ENCODE measurements at regions not wholly inside any gene's neighbourhood (a gene's known extent, or its start where the extent isn't known, plus 50 kb on each side); places are given as distances from the start of the nearest gene placed in this dataset.

DNA sequence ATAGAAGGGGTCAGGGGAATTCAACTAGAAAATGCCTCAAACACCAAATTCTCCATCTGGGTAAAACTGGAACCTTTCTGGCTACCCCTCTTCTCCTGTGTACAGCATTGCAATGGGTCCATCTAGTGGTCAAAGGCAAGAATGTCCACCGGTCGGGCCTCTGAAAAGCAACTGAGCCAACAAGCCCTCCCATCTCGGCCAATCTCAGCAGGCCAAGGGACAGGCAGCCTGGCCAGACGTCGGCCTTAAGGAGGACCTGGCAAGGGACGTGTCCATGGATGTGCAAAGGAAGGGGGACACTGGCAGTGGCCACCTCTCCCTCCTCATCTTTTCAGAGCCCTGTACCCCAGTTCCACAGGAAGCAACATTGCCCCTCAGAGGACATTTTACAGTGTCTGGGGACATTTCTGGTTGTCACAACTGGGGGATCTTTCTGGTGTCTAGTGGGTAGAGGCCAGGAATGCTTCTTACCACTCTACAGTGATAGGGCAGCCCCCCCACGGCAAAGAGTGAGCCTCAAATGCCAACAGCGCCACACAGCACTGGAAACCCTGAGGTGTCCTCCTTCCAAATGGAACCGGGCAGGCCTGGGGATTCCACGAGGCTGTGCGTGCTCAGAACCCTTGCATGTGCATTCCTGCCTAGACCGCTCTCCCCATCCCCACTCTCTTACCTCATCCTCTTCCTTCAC is 99.8 kb upstream of the FOXA2 start:
- no peaks in the 10 kb centered on the region for H3K79me1 ChIP-seq (ENCODE audit: low read depth in 1 of 2, low read length in 2 of 2)
- in situ Hi-C loops (cut with MboI; ENCODE audit: low sequenced_read_pairs) (no loop called here), intact Hi-C loops (cut with micrococcal nuclease) (loop anchor here (1.0 to 5.0 kb wide), 4 partner anchors 231 to 967 kb away; no protein-coding TSS in a partner anchor), dilution Hi-C loops (cut with HindIII; ENCODE audit: low sequenced_read_pairs, unreplicated experiment) (loop anchor here (10.0 kb wide), 1 partner anchor 339 kb away; no protein-coding TSS in a partner anchor)
- no peaks in the 10 kb centered on the region for H3K9me1 ChIP-seq (ENCODE audit: insufficient read depth, low read length)
- peak overlapping the region in 1 of 2 experiments; percentile 3; a peak in 1 of 4 replicates for H4K8ac ChIP-seq (ENCODE audit: low read depth in 2 of 2, low read length in 2 of 2)
- no peak overlapping the region for H3K23ac ChIP-seq (ENCODE audit: low read depth, low read length)
- H2AK5ac ChIP-seq (ENCODE audit: low read depth, low read length): no peak overlapping the region
- CTCF ChIA-PET: interaction anchor here (0.6 to 1.3 kb wide), 5 partner anchors 185 to 659 kb away, joined by 3 to 6 read pairs (median 3); no protein-coding TSS in a partner anchor
- no peak overlapping the region for H3K4me2 ChIP-seq (ENCODE audit: low read depth, low read length)
- H3K18ac ChIP-seq (ENCODE audit: low read depth, low read length): no peak overlapping the region
- POLR2A ChIA-PET (ENCODE audit: unreplicated experiment): no interaction called here
- no peak overlapping the region for H4K91ac ChIP-seq (ENCODE audit: insufficient read depth, low read depth, low read length)
- H2BK20ac ChIP-seq (ENCODE audit: low read depth, low read length): no peak overlapping the region
- TF ChIP-seq MAZ (IDR thresholded peaks at IDR 0.05; ENCODE audit: borderline replicate concordance, low read depth, low read length) (0 out of 2 replicates have a peak, but pooled peaks have one; percentile 17), RCOR1 (IDR thresholded peaks at IDR 0.05; ENCODE audit: insufficient replicate concordance, low read length) (no peak), BHLHE40 (IDR thresholded peaks at IDR 0.05; ENCODE audit: low read depth, low read length) (no peak), RAD21 (IDR thresholded peaks at IDR 0.05; ENCODE audit: low read length) (peak; percentile 86), RFX5 (IDR thresholded peaks at IDR 0.05; ENCODE audit: low read depth, low read length) (no peak), SMC3 (IDR thresholded peaks at IDR 0.05; ENCODE audit: low read depth, low read length) (peak; percentile 66; the same call in 1 of the 2 replicates), USF2 (IDR thresholded peaks at IDR 0.05; ENCODE audit: low read depth, low read length) (no peak), POLR2A (IDR thresholded peaks at IDR 0.05; ENCODE audit: low read depth, low read length) (no peak), FOS (IDR thresholded peaks at IDR 0.05; ENCODE audit: low read depth, low read length) (no peak), NFE2L2 (IDR thresholded peaks at IDR 0.05; ENCODE audit: low read depth, low read length) (no peak)
- TF ChIP-seq, protein P1, sequence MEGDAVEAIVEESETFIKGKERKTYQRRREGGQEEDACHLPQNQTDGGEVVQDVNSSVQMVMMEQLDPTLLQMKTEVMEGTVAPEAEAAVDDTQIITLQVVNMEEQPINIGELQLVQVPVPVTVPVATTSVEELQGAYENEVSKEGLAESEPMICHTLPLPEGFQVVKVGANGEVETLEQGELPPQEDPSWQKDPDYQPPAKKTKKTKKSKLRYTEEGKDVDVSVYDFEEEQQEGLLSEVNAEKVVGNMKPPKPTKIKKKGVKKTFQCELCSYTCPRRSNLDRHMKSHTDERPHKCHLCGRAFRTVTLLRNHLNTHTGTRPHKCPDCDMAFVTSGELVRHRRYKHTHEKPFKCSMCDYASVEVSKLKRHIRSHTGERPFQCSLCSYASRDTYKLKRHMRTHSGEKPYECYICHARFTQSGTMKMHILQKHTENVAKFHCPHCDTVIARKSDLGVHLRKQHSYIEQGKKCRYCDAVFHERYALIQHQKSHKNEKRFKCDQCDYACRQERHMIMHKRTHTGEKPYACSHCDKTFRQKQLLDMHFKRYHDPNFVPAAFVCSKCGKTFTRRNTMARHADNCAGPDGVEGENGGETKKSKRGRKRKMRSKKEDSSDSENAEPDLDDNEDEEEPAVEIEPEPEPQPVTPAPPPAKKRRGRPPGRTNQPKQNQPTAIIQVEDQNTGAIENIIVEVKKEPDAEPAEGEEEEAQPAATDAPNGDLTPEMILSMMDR (conservative IDR thresholded peaks at IDR 0.05; ENCODE audit: low read depth, low read length): peak; percentile 91
- H3K9ac ChIP-seq (ENCODE audit: low read depth, low read length): no peak overlapping the region
- no peak overlapping the region for H3K27ac ChIP-seq (ENCODE audit: insufficient read depth, low read length)
- no peaks in the 10 kb centered on the region for H4K20me1 ChIP-seq (ENCODE audit: insufficient read depth, low read length)
- H2BK5ac ChIP-seq (ENCODE audit: low read depth, low read length, poor library complexity, severe bottlenecking): no peak overlapping the region
- no peak overlapping the region for H3K56ac ChIP-seq (ENCODE audit: extremely low read depth, insufficient read depth, low read length)
- BruUV-seq (replicated peaks): no TSS peak
- no peak overlapping the region for H2BK15ac ChIP-seq (ENCODE audit: low read depth, low read length)
- peak overlapping the region; percentile 79 for H2AFZ ChIP-seq (replicated peaks; ENCODE audit: low read length, poor library complexity)
- no peaks in the 10 kb centered on the region for H3K36me3 ChIP-seq (ENCODE audit: control insufficient read depth, insufficient read depth, low read length)
- H3K14ac ChIP-seq (replicated peaks; ENCODE audit: low read depth, low read length): no peak overlapping the region
- DNase-seq (peak; percentile 67), ATAC-seq (ENCODE audit: low read depth) (peak; percentile 92)
- H3K4ac ChIP-seq (ENCODE audit: low read depth, low read length): no peak overlapping the region
- no peak overlapping the region for H2BK120ac ChIP-seq (ENCODE audit: low read depth, low read length)
- 40% methylated on average over 3 of the region's 12 CpGs; no CpG with 5 or more reads in 1 of the 2 experiments for WGBS, 2 experiments (ENCODE audit: extremely low coverage in 2 of 2, insufficient read length in 1 of 2)
- no peaks in the 10 kb centered on the region for H3K27me3 ChIP-seq (ENCODE audit: control insufficient read depth, insufficient read depth, low read length)
- no peak overlapping the region for H3K4me3 ChIP-seq (ENCODE audit: insufficient read depth, low read depth, low read length)
- peak overlapping the region; percentile 37 for H2AK9ac ChIP-seq (replicated peaks; ENCODE audit: low read depth, low read length, poor library complexity)
- no peaks in the 10 kb centered on the region for H3K4me1 ChIP-seq (ENCODE audit: control insufficient read depth, insufficient read depth, low read length)
- no peaks in the 10 kb centered on the region for H3K9me3 ChIP-seq (ENCODE audit: control insufficient read depth, insufficient read depth, low read length)
- H4K5ac ChIP-seq (ENCODE audit: low read depth, low read length): no peak overlapping the region
